NOMO-1 treated with DMSO at 0.1 percent for 48 hours (cell line): ENCODE measurements at regions not wholly inside any gene's neighbourhood (a gene's known extent, or its start where the extent isn't known, plus 50 kb on each side); places are given as distances from the start of the nearest gene placed in this dataset.

ENCODE experiments used
- DNase-seq: peaks from one replicate; lab custom pipeline; 2025; ENCODE audit not compliant: unreplicated experiment; lab: John Stamatoyannopoulos, UW

GRCh38 chr2:187274146-187274545 lies 173.9 kb downstream of the CALCRL start:
- DNase-seq: no peak

- DNase-seq: no peak
These were observed 175.8 kb downstream of the CALCRL start for GRCh38 chr2:187272255-187272654.

- DNase-seq: no peak
These were observed 176.2 kb downstream of the CALCRL start for GRCh38 chr2:187271825-187272224.

GRCh38 chr2:187266645-187267044 lies 181.4 kb downstream of the CALCRL start:
- no peak for DNase-seq

GRCh38 chr2:187266147-187266546 lies 181.9 kb downstream of the CALCRL start:
- no peak for DNase-seq

GRCh38 chr2:187264612-187265011 lies 183.4 kb downstream of the CALCRL start:
- no peak for DNase-seq

- DNase-seq: no peak
These were observed 184.1 kb downstream of the CALCRL start for GRCh38 chr2:187263675-187264560.

- DNase-seq: no peak
These were observed 186.3 kb downstream of the CALCRL start for GRCh38 chr2:187261705-187262104.

GRCh38 chr2:187252063-187252462 lies 196.0 kb downstream of the CALCRL start:
- DNase-seq: no peak

GRCh38 chr2:187250137-187250536 lies 197.9 kb downstream of the CALCRL start:
- DNase-seq: no peak

GRCh38 chr2:187233811-187234210 lies 214.2 kb downstream of the CALCRL start:
- DNase-seq: no peak

- DNase-seq: no peak
These were observed 215.3 kb downstream of the CALCRL start for GRCh38 chr2:187232749-187233148.

- no peak for DNase-seq
These were observed 218.0 kb downstream of the CALCRL start for GRCh38 chr2:187230088-187230487.

GRCh38 chr2:187228986-187229385 lies 219.1 kb downstream of the CALCRL start:
- DNase-seq: no peak

- DNase-seq: no peak
These were observed 223.1 kb downstream of the CALCRL start for GRCh38 chr2:187224989-187225388.

GRCh38 chr2:187220071-187220470 lies 228.0 kb downstream of the CALCRL start:
- no peak for DNase-seq

GRCh38 chr2:187215532-187216240 lies 232.4 kb downstream of the CALCRL start:
- DNase-seq: no peak

GRCh38 chr2:187214306-187214705 lies 233.7 kb downstream of the CALCRL start:
- no peak for DNase-seq

GRCh38 chr2:187213798-187214197 lies 234.3 kb downstream of the CALCRL start:
- DNase-seq: no peak

GRCh38 chr2:187210726-187211125 lies 237.3 kb downstream of the CALCRL start:
- DNase-seq: no peak

- no peak for DNase-seq
These were observed 239.8 kb downstream of the CALCRL start for GRCh38 chr2:187208199-187208785.

- no peak for DNase-seq
These were observed 240.9 kb downstream of the CALCRL start for GRCh38 chr2:187207126-187207525.
